ENCODE measurements at regions not wholly inside any gene's neighbourhood (a gene's known extent, or its start where the extent isn't known, plus 50 kb on each side); places are given as distances from the start of the nearest gene placed in this dataset.
"Not testable (repeated sequence)": the region's sequence is repeated elsewhere in the genome, so short reads cannot be mapped to it uniquely, and the experiment has no call there.

- no peak overlapping the region for H3K27ac ChIP-seq
- no peak for TF ChIP-seq CTCF (conservative IDR thresholded peaks at IDR 0.05)
Observed at GRCh38 chr2:83969085-83969484, 490.0 kb downstream of the SUCLG1 start.

GRCh38 chr2:83967854-83968253 is 491.2 kb downstream of the SUCLG1 start:
- TF ChIP-seq CTCF (conservative IDR thresholded peaks at IDR 0.05): peak; percentile 53
- no peak overlapping the region for H3K27ac ChIP-seq

GRCh38 chr2:83966946-83967345 is 492.1 kb downstream of the SUCLG1 start:
- not testable (repeated sequence) for H3K27ac ChIP-seq

- TF ChIP-seq CTCF (conservative IDR thresholded peaks at IDR 0.05): no peak
- H3K27ac ChIP-seq: no peak overlapping the region
Observed at GRCh38 chr2:83961512-83961911, 497.6 kb downstream of the SUCLG1 start.

- no peak for TF ChIP-seq CTCF (conservative IDR thresholded peaks at IDR 0.05)
- no peak overlapping the region for H3K27ac ChIP-seq
Observed at GRCh38 chr2:83960371-83960770, 498.7 kb downstream of the SUCLG1 start.

GRCh38 chr2:83959266-83959665 is 499.8 kb downstream of the SUCLG1 start:
- TF ChIP-seq CTCF (conservative IDR thresholded peaks at IDR 0.05): no peak
- no peak overlapping the region for H3K27ac ChIP-seq

- no peak overlapping the region for H3K27ac ChIP-seq
- no peak for TF ChIP-seq CTCF (conservative IDR thresholded peaks at IDR 0.05)
Observed at GRCh38 chr2:83956991-83957390, 502.1 kb downstream of the SUCLG1 start.

GRCh38 chr2:83953697-83954096 is 505.4 kb downstream of the SUCLG1 start:
- no peak overlapping the region for H3K27ac ChIP-seq
- no peak for TF ChIP-seq CTCF (conservative IDR thresholded peaks at IDR 0.05)

Measured in VCaP (cell line).